SU-DHL-6 (cell line): ENCODE measurements at regions not wholly inside any gene's neighbourhood (a gene's known extent, or its start where the extent isn't known, plus 50 kb on each side); places are given as distances from the start of the nearest gene placed in this dataset.

Experiments used
- H2AFZ ChIP-seq: fragments of 200-600 bp; sonication (generic); 2 replicates; pipeline ENCODE4 v1.6.1; 2014; ENCODE audit warnings: low read depth, mild to moderate bottlenecking, moderate library complexity, mixed read lengths, antibody characterized with exemption, low read length; ENCODE audit not compliant: severe bottlenecking
- H3F3A ChIP-seq: fragments of 200-600 bp; shearing (Covaris generic); 2 replicates; pipeline ENCODE4 v1.6.0; 2016; ENCODE audit warnings: antibody characterized with exemption, mild to moderate bottlenecking; ENCODE audit not compliant: insufficient read depth
- H3K27ac ChIP-seq: fragments of 200-600 bp; sonication (generic); 2 replicates; pipeline ENCODE4 v1.5.1; 2016; ENCODE audit warnings: low read depth, mild to moderate bottlenecking, low read length, moderate library complexity, mixed read lengths
- H3K27me3 ChIP-seq: fragments of 200-600 bp; sonication (generic), shearing (Covaris generic); 2 replicates; pipeline ENCODE4 v1.6.0; 2014; ENCODE audit warnings: mild to moderate bottlenecking, low read length
- H3K36me3 ChIP-seq: fragments of 200-600 bp; sonication (generic); 2 replicates; pipeline ENCODE4 v1.6.1; 2014; ENCODE audit warnings: mild to moderate bottlenecking, low read length, mixed read lengths
- H3K4me2 ChIP-seq: fragments of 300-600, 200-600 bp; shearing (Covaris generic), sonication (generic); 2 replicates; pipeline ENCODE4 v1.6.0; 2014; ENCODE audit warnings: low read length, low read depth, mild to moderate bottlenecking; ENCODE audit not compliant: poor library complexity, severe bottlenecking
- H3K4me3 ChIP-seq: fragments of 200-600 bp; sonication (generic); 2 replicates; pipeline ENCODE4 v1.5.1; 2014; ENCODE audit warnings: antibody characterized with exemption, low read length, mild to moderate bottlenecking, mixed read lengths; ENCODE audit not compliant: insufficient read depth, poor library complexity, severe bottlenecking
- H3K79me2 ChIP-seq: fragments of 200-600 bp; sonication (generic); 2 replicates; pipeline ENCODE4 v1.6.1; 2014; ENCODE audit warnings: mild to moderate bottlenecking, low read length, moderate library complexity; ENCODE audit not compliant: insufficient read depth
- H3K9ac ChIP-seq: fragments of 200-600 bp; sonication (generic); 2 replicates; pipeline ENCODE4 v1.7.0; 2014; ENCODE audit warnings: mild to moderate bottlenecking, low read length
- H3K9me2 ChIP-seq: fragments of 200-600 bp; sonication (generic); replicated peaks from 2 replicates; pipeline ENCODE4 v1.6.1; 2014; ENCODE audit warnings: low read length; ENCODE audit not compliant: insufficient read depth
- H3K9me3 ChIP-seq: fragments of 200-600 bp; sonication (generic); 2 replicates; pipeline ENCODE4 v1.6.1; 2014; ENCODE audit warnings: low read length, mixed read lengths; ENCODE audit not compliant: insufficient read depth
- H4K20me1 ChIP-seq: fragments of 200-600 bp; sonication (generic); 2 replicates; pipeline ENCODE4 v1.6.1; 2014; ENCODE audit warnings: low read depth, mild to moderate bottlenecking, antibody characterized with exemption, low read length, moderate library complexity, mixed read lengths
- EZH2phosphoT487 ChIP-seq: fragments of 200-600 bp; sonication (generic), shearing (Covaris generic); conservative IDR thresholded peaks from 2 replicates; pipeline ENCODE4 v1.6.1; 2018; ENCODE audit warnings: mild to moderate bottlenecking, antibody characterized with exemption, low read length, moderate library complexity, mixed read lengths
- TF ChIP-seq, protein P1 (sequence below): fragments of 200-600 bp; sonication (generic); IDR thresholded peaks from one replicate; pipeline ENCODE4 v1.5.1; 2017; ENCODE audit warnings: antibody characterized with exemption, mild to moderate bottlenecking, low read length, moderate library complexity; ENCODE audit not compliant: insufficient read depth, poor library complexity, severe bottlenecking

DNA sequence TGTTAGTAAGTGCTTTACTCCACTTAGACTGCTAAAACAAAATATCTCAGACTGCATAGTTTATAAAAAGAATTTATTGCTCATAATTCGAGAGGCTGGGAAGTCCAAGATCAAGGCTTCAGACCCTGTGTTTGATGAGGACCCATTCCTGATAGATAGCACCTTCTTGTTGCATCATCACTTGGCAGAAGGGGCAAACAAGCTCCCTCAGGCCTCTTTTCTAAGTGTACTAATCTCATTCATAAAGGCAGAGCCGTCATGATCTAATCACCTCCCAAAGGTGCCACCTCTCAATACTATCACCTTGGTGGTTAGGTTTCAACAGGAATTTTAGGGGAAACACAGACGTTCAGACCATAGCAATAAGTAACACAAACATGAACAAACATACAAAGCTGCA lies 55.4 kb downstream of the CRPPA start:
- no peaks in the 10 kb centered on the region for H3K9me2 ChIP-seq
- no peaks in the 10 kb centered on the region for H3K36me3 ChIP-seq
- no peaks in the 10 kb centered on the region for H4K20me1 ChIP-seq
- H3K9ac ChIP-seq = no peak overlapping the region
- no peaks in the 10 kb centered on the region for H3F3A ChIP-seq
- no peaks in the 10 kb centered on the region for H3K27me3 ChIP-seq
- H2AFZ ChIP-seq = no peak overlapping the region
- H3K4me2 ChIP-seq = no peak overlapping the region
- TF ChIP-seq, protein P1, sequence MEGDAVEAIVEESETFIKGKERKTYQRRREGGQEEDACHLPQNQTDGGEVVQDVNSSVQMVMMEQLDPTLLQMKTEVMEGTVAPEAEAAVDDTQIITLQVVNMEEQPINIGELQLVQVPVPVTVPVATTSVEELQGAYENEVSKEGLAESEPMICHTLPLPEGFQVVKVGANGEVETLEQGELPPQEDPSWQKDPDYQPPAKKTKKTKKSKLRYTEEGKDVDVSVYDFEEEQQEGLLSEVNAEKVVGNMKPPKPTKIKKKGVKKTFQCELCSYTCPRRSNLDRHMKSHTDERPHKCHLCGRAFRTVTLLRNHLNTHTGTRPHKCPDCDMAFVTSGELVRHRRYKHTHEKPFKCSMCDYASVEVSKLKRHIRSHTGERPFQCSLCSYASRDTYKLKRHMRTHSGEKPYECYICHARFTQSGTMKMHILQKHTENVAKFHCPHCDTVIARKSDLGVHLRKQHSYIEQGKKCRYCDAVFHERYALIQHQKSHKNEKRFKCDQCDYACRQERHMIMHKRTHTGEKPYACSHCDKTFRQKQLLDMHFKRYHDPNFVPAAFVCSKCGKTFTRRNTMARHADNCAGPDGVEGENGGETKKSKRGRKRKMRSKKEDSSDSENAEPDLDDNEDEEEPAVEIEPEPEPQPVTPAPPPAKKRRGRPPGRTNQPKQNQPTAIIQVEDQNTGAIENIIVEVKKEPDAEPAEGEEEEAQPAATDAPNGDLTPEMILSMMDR = no peak
- TF ChIP-seq EZH2phosphoT487 = no peak
- no peaks in the 10 kb centered on the region for H3K79me2 ChIP-seq
- no peak overlapping the region for H3K27ac ChIP-seq
- H3K4me3 ChIP-seq = no peak overlapping the region
- H3K9me3 ChIP-seq = no peaks in the 10 kb centered on the region

DNA sequence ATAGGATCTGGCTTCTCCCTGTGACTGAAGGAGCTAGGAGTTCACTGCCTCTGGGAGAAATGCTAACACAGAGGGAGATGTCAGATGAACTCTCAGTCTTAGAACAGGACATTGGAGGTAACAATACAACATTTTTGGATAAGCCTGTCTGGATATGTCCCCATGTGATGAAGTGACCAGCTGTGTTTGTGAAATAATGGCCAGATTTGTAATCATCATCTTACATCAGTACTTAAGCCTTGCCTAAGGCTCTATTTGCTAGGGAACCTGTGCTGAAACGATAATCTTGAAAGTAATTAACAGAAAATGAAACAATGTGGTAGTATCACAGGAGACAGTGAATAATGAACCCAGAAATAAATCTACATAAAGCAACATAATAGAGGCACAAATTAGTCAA lies 56.2 kb downstream of the CRPPA start:
- Histone ChIP-seq H3K4me2 (no peak overlapping the region), H3K9ac (no peak overlapping the region), H3F3A (no peaks in the 10 kb centered on the region), H3K79me2 (no peaks in the 10 kb centered on the region), H3K9me2 (no peaks in the 10 kb centered on the region), H3K36me3 (no peaks in the 10 kb centered on the region), H2AFZ (no peak overlapping the region), H4K20me1 (no peaks in the 10 kb centered on the region), H3K4me3 (no peak overlapping the region), H3K9me3 (no peaks in the 10 kb centered on the region), H3K27me3 (no peaks in the 10 kb centered on the region), H3K27ac (no peak overlapping the region)
- no peak for TF ChIP-seq EZH2phosphoT487
- TF ChIP-seq, protein P1 = no peak

DNA sequence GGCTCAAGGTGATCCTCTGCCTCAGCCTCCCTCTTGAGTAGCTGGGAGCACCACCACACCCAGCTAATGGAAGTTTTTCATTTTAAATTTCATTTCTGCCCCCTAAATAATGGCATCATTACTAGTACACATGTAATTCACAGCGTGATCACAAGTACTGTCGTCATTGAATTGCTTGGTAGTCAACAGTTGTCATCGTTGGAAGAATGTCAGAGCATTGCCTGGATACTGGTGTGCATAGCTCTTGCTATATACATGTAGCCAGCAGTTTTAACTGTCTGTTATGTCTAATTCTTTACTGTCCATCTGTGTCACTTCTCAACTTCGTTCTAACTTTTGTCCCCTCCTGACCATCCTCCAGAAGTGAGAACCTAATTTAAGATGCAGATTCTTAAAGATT lies 62.1 kb downstream of the CRPPA start:
- no peak overlapping the region for H3K4me3 ChIP-seq
- no peaks in the 10 kb centered on the region for H3K27me3 ChIP-seq
- no peaks in the 10 kb centered on the region for H3K9me2 ChIP-seq
- H3K27ac ChIP-seq = no peak overlapping the region
- TF ChIP-seq, protein P1 = no peak
- TF ChIP-seq EZH2phosphoT487 = no peak
- H3K9ac ChIP-seq = no peak overlapping the region
- no peaks in the 10 kb centered on the region for H3F3A ChIP-seq
- no peaks in the 10 kb centered on the region for H3K79me2 ChIP-seq
- H2AFZ ChIP-seq = no peak overlapping the region
- no peaks in the 10 kb centered on the region for H4K20me1 ChIP-seq
- no peaks in the 10 kb centered on the region for H3K36me3 ChIP-seq
- no peak overlapping the region for H3K4me2 ChIP-seq
- H3K9me3 ChIP-seq = no peaks in the 10 kb centered on the region
